ENCODE measurements at regions not wholly inside any gene's neighbourhood (a gene's known extent, or its start where the extent isn't known, plus 50 kb on each side); places are given as distances from the start of the nearest gene placed in this dataset.

DNA sequence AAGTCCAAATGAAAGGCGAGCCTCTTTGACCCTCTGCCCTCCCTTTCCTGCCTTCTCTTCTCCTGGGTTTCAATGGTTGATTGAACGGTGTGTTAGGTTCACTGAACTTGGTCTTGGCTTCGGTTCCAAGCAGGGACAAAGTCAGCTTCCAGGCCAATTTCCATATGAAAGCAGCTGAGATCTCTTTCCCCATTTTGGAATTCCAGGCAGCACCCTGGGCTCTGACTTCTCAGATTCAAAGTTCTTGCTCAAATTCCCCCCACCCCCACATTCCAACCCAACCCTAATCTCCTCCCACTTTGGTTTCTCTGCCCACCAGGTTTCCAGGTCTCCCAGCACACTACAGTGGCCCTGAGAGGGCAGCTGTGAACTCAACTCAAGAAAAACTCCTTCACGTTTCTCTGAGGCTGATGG lies 231.0 kb downstream of the INSIG2 start:
- no peaks in the 10 kb centered on the region for H3K9me2 ChIP-seq (replicated peaks; ENCODE audit: low read depth, low read length)
- no peaks in the 10 kb centered on the region for H4K20me1 ChIP-seq (ENCODE audit: insufficient read depth, low read length, poor library complexity, severe bottlenecking)
- no peaks in the 10 kb centered on the region for H3K27me3 ChIP-seq (ENCODE audit: insufficient read depth, low read length, poor library complexity, severe bottlenecking)
- no peaks in the 10 kb centered on the region for H3K9me3 ChIP-seq (ENCODE audit: insufficient read depth, low read depth, low read length)
- no peak overlapping the region for H3K4me3 ChIP-seq (ENCODE audit: low read length, poor library complexity, severe bottlenecking)
- H3K4me1 ChIP-seq (ENCODE audit: insufficient read depth, low read length, poor library complexity, severe bottlenecking), result no peaks in the 10 kb centered on the region
- H3K36me3 ChIP-seq (ENCODE audit: insufficient read depth, low read length), result no peaks in the 10 kb centered on the region
- H3K4me2 ChIP-seq (ENCODE audit: low read depth, low read length, poor library complexity, severe bottlenecking), result no peak overlapping the region
- H3K9ac ChIP-seq (ENCODE audit: low read depth, low read length, poor library complexity, severe bottlenecking), result no peak overlapping the region
- no peaks in the 10 kb centered on the region for H3K79me2 ChIP-seq (ENCODE audit: insufficient read depth, low read length)
- H3F3A ChIP-seq (ENCODE audit: low read depth), result no peaks in the 10 kb centered on the region
- H2AFZ ChIP-seq (ENCODE audit: low read length), result no peak overlapping the region
- no peak for TF ChIP-seq EZH2phosphoT487 (IDR thresholded peaks at IDR 0.05; ENCODE audit: borderline replicate concordance)
- TF ChIP-seq, protein P1, sequence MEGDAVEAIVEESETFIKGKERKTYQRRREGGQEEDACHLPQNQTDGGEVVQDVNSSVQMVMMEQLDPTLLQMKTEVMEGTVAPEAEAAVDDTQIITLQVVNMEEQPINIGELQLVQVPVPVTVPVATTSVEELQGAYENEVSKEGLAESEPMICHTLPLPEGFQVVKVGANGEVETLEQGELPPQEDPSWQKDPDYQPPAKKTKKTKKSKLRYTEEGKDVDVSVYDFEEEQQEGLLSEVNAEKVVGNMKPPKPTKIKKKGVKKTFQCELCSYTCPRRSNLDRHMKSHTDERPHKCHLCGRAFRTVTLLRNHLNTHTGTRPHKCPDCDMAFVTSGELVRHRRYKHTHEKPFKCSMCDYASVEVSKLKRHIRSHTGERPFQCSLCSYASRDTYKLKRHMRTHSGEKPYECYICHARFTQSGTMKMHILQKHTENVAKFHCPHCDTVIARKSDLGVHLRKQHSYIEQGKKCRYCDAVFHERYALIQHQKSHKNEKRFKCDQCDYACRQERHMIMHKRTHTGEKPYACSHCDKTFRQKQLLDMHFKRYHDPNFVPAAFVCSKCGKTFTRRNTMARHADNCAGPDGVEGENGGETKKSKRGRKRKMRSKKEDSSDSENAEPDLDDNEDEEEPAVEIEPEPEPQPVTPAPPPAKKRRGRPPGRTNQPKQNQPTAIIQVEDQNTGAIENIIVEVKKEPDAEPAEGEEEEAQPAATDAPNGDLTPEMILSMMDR (conservative IDR thresholded peaks at IDR 0.05; ENCODE audit: low read length), result no peak

DNA sequence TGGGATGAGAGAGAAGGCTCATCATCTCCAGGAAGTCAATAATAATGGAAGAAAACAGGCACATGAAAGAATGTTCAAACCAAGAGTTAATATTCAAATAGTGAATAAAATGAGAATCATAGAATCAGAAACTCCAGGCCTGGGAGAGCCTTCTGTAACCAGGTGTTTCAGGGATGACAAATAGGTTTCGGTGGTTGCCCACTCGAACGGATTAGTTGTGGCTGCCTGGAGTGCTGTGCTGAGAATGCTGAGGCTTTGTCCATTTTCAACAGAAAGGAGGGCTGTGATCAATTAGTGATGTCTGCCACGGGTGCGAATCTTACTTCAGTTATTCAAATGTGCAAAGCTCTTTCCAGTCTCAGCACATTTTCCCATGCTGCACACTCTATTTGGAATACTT lies 227.3 kb downstream of the INSIG2 start:
- no peaks in the 10 kb centered on the region for H3K27me3 ChIP-seq (ENCODE audit: insufficient read depth, low read length, poor library complexity, severe bottlenecking)
- H3K4me2 ChIP-seq (ENCODE audit: low read depth, low read length, poor library complexity, severe bottlenecking), result no peak overlapping the region
- no peaks in the 10 kb centered on the region for H4K20me1 ChIP-seq (ENCODE audit: insufficient read depth, low read length, poor library complexity, severe bottlenecking)
- H3K79me2 ChIP-seq (ENCODE audit: insufficient read depth, low read length), result no peaks in the 10 kb centered on the region
- H3F3A ChIP-seq (ENCODE audit: low read depth), result no peaks in the 10 kb centered on the region
- no peak overlapping the region for H3K4me3 ChIP-seq (ENCODE audit: low read length, poor library complexity, severe bottlenecking)
- no peaks in the 10 kb centered on the region for H3K36me3 ChIP-seq (ENCODE audit: insufficient read depth, low read length)
- no peak overlapping the region for H2AFZ ChIP-seq (ENCODE audit: low read length)
- H3K9ac ChIP-seq (ENCODE audit: low read depth, low read length, poor library complexity, severe bottlenecking), result no peak overlapping the region
- TF ChIP-seq, protein P1 (conservative IDR thresholded peaks at IDR 0.05; ENCODE audit: low read length), result no peak
- TF ChIP-seq EZH2phosphoT487 (IDR thresholded peaks at IDR 0.05; ENCODE audit: borderline replicate concordance), result no peak
- H3K4me1 ChIP-seq (ENCODE audit: insufficient read depth, low read length, poor library complexity, severe bottlenecking), result no peaks in the 10 kb centered on the region
- no peaks in the 10 kb centered on the region for H3K9me3 ChIP-seq (ENCODE audit: insufficient read depth, low read depth, low read length)
- no peaks in the 10 kb centered on the region for H3K9me2 ChIP-seq (replicated peaks; ENCODE audit: low read depth, low read length)

DNA sequence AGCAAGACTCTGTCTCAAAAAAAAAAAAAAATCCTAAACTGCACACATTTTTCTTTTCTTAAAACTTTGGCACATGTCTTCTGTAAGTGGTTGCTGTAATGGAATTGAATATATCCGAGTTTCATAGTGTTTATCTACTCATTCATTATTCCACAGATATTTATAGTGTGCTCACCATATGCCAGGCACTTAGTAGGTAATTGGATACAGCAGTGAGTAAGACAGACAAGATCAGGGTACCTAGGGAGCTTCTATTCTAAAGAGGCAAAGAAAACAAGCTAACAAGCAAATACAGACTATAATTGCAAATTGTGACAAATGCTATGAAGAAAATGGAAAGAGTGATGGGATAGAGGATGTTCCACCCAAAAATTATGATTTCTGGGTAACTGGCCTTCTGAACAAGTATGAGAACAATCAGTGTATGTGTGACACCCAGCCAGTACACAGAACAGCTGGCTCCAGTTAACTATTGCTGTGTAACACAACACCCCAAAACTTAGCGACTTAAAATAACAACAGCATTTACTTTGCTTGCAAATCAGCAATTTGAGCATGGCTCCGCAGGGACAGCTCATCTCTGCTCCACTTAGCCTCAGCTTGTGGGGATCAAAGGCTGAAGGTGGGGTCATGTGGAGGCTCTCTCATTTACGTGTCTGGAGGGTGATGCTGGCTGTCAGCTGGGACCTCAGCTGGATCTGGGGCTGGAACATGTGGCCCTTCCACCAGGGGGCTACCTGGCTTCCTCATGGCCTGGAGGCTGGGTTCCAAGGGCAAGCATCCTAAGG lies 224.9 kb downstream of the INSIG2 start:
- H3F3A ChIP-seq (ENCODE audit: low read depth), result no peaks in the 10 kb centered on the region
- no peaks in the 10 kb centered on the region for H3K9me2 ChIP-seq (replicated peaks; ENCODE audit: low read depth, low read length)
- H3K4me3 ChIP-seq (ENCODE audit: low read length, poor library complexity, severe bottlenecking), result no peak overlapping the region
- no peaks in the 10 kb centered on the region for H3K27me3 ChIP-seq (ENCODE audit: insufficient read depth, low read length, poor library complexity, severe bottlenecking)
- H3K79me2 ChIP-seq (ENCODE audit: insufficient read depth, low read length), result no peaks in the 10 kb centered on the region
- no peaks in the 10 kb centered on the region for H3K36me3 ChIP-seq (ENCODE audit: insufficient read depth, low read length)
- no peaks in the 10 kb centered on the region for H3K9me3 ChIP-seq (ENCODE audit: insufficient read depth, low read depth, low read length)
- H4K20me1 ChIP-seq (ENCODE audit: insufficient read depth, low read length, poor library complexity, severe bottlenecking), result no peaks in the 10 kb centered on the region
- H3K9ac ChIP-seq (ENCODE audit: low read depth, low read length, poor library complexity, severe bottlenecking), result no peak overlapping the region
- no peak overlapping the region for H2AFZ ChIP-seq (ENCODE audit: low read length)
- no peak overlapping the region for H3K4me2 ChIP-seq (ENCODE audit: low read depth, low read length, poor library complexity, severe bottlenecking)
- no peaks in the 10 kb centered on the region for H3K4me1 ChIP-seq (ENCODE audit: insufficient read depth, low read length, poor library complexity, severe bottlenecking)
- TF ChIP-seq EZH2phosphoT487 (IDR thresholded peaks at IDR 0.05; ENCODE audit: borderline replicate concordance), result no peak
- TF ChIP-seq, protein P1 (conservative IDR thresholded peaks at IDR 0.05; ENCODE audit: low read length), result no peak
